GM19025 (cell line): ENCODE measurements at regions not wholly inside any gene's neighbourhood (a gene's known extent, or its start where the extent isn't known, plus 50 kb on each side); places are given as distances from the start of the nearest gene placed in this dataset.
"Not testable (repeated sequence)": the region's sequence is repeated elsewhere in the genome, so short reads cannot be mapped to it uniquely, and the experiment has no call there.

Experiments
- ATAC-seq: cut with Tn5 transposase; IDR thresholded peaks from one replicate; pipeline ENCODE4 v1.9.1; 2021; ENCODE audit warnings: mild to moderate bottlenecking, low read depth, moderate library complexity; ENCODE audit not compliant: unreplicated experiment

DNA sequence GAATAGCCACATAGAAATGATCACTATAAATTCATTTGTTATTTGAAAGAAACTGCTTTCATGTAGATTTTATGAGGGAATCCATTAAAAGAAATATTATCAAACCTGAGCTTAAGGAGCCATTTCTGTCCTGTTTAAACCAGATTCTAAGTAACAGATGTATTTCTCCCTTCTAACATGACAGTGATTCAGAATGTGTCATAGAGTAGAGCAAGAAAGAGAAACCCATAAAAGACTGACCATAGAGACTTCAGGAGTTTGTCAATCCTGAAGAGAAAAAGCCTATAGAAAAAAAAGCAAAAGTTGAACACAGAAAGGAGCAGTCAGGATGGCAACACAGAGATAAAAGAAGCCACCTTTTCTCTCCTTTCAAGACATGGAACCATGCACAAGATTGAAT lies 390.6 kb downstream of the PRIM2 start:
- not testable (repeated sequence) for ATAC-seq

DNA sequence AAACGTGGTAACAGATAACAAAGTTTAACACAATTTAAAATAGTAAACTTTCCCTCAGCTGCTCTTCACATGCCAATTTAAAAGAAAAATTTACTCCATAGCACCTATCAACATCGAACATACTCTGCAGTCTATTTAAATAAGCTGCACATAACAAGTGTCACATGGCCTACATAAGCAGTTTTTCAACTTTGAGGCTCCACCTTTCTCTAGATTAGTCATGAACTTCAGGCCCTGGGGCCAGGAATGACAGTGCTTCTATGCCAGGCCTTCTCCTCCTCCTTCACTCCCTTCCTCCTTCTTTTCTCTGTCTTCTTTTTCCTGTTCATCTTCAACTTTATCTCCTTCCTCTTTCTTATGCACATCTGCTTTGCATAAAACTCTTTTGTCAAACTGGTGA lies 405.1 kb downstream of the PRIM2 start:
- not testable (repeated sequence) for ATAC-seq

DNA sequence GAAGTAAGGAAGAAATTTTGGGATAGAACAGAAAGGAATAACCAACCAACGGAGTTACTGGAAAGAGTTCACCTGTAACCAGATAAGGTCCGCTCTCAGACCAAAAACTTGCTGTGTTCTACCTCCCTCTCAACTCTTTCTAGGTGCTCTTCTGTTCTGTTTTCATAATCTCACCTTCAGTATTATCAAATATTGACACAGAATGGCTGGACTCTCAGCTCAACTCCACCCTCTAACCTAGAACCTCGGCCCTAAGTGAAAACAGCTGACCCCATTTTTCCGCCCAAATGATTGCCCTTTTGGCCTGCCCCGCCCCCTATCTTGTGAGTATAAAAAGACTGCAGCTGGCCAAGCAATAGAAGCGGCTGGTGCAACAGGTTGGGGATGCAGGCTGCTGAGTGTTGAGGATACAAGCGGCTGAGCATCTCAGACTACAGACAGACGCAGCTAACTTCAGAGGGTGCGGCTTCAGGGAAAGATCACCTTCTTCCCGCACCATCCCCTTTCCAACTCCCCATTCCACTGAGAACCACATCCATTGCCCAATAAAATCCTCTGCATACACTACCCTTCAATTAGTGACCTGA lies 406.5 kb downstream of the PRIM2 start:
- not testable (repeated sequence) for ATAC-seq

DNA sequence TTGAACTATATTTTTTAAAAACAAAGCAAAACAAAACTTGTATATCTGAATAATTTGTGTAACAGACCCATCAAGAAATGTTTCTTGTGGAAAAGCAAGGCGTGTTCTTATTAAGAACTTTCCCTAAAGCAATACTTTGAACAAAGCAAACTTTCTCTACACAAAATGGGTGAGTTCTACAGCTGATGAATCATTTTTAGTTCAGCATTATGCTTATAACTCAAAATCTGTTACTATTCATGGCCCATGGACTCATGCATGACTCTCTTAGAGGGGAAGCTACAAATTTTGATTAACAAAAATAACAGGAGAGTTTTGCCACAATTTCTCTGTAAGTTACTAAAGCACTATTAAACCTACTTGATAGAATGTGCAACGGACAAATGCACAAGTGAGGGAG lies 412.0 kb downstream of the PRIM2 start:
- not testable (repeated sequence) for ATAC-seq

DNA sequence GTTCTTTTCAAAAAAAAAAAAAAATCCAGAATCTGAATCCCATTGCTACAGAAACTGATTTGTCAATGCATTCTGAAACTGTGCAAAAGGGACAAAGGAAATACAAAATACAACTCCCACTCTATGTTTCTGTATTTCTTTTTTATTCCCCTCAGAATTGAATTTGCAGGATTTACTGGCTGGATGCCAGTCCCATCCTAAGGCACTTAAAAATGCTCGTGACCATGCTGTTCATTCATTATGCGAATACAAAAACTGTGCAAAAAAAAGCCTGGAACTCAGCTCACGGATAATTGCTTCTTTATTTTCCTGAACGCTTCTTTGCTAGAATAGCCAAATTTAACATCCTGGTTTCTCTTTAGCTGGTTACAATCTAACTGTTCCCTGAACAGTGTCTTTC lies 413.3 kb downstream of the PRIM2 start:
- ATAC-seq = not testable (repeated sequence)

DNA sequence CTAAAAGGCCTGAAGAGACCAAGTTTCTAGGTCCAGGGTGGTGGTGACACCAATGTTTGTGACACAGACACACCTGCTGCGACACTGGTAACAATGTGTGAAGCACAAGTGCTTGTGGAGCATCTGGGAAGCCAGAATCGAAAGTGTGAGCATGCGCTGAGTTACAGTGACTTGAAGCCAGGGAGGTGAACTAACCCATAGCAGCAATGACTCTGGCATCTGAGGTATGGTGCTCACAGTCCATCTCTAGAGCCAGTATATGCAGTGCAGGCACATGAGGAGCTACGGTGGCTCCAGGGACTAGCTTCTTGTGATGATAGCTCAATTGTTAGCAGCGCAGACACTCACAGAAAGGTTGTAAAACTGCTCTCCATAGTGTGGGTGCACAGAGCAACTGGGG lies 430.3 kb downstream of the PRIM2 start:
- not testable (repeated sequence) for ATAC-seq

DNA sequence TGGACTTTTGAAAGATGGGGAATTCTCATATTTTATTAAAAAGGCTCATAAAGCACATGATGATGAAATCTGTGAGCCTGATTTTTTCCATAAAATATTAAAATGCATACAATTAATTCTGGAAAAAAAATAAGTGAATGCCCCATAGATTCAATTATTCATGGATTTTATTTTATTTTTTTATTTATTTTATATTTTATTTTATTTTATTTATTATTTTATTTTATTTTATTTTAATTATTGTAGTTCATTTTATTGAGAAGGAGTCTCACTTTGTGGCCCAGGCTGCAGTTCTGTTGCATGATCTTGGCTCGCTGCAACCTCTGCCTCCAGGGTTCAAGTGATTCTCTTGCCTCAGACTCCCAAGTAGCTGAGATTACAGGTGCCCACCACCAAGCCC lies 442.4 kb downstream of the PRIM2 start:
- not testable (repeated sequence) for ATAC-seq

DNA sequence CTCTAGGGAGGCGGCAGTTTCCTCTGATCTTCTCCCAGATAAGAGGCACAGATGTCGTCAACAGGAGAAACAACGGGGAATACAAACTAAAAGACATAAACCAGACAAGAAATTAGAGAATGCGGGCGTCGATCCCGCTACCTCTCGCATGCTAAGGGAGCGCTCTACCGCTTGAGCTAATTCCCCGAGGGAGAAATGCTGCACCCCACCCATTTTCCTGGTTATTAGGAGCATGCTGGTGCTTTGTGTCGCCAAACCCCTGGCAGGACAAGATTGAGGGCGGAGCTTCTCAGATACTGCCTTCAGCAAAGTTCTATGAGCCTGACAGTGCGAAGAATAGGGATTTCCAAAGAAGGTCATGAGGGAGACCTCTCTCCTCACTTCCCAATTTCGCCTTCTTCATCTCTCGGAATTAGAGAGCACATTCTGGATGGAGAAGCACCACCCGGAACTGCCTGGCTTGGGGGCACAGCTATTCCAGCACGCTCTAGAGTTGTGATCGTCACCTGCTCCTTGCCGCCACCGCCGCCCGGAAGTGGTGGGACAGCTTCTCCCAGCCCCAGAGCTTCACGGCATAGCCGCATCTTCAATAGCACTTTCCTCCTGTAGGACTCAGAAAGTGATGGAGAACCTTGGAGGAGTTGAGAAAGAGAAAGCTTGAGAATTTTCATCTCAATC lies 475.4 kb downstream of the PRIM2 start:
- not testable (repeated sequence) for ATAC-seq

DNA sequence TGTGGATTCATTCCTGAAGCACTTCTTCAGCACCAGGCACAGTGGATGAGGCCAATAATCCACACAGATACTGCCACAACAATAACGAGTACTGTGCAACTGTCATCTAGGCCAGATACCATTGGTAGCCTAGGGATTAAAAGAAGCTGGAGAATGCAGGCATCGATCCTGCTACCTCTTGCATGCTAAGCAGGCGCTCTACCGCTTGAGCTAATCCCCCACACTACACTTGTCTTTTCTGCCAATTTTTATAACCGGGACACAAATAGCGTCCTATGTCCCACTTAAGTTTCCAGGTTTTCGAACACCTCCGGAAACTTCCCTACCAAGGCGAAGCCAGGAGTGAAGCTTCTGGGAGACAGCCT lies 475.9 kb downstream of the PRIM2 start:
- ATAC-seq = not testable (repeated sequence)

DNA sequence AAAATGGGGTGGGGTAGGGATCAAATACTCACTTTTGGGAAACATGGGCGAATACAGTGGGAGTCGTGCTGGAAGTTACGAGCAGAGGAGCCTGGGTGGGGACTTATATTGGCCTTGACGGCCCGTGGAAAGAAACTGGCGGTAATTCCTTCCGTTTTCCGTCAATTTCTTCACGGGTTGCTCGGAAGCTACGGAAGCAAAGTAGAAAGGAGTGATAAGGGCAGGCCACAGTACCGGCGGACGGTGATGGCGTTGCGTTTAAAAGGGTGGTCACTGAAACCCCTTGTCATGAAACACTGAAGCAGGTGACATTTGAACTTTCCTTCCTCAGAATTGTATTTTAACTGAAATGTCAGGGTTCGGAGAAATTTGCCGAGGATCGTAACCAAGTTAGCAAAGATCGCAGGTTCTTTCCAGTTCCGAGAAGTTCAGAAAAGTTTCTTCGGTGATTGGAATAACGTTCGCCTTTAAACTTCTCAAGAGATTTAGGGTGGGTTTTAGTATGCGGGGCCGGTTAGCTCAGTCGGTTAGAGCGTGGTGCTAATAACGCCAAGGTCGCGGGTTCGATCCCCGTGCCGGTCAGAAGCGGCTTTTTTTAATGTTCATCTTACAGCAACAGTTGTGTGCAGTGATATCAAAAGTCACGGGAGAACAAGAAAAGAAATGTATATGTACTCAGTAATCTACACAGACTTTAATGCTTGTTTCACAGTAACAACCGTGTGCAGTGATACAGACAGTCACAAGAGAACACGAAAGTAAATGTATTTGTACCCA lies 482.5 kb downstream of the PRIM2 start:
- ATAC-seq = not testable (repeated sequence)

DNA sequence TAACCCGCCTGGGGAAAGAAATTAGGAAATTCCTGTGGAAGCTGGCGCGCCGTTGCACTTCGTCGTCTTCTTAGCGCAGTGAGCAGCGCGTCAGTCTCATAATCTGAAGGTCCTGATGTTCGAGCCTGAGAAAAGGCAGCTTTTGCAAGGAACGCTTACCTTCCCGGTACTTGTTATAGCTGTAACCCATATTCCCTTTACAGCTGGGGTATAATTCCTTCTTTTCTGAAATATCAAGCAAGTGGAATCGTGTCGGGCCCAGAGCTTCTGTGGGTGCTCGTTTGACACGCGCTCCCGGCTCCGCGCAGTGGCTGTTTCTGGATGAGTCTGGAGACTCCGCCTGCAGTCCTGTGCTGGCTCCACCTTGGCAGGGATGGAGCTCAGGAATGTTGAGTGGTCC lies 491.2 kb downstream of the PRIM2 start:
- ATAC-seq = not testable (repeated sequence)

DNA sequence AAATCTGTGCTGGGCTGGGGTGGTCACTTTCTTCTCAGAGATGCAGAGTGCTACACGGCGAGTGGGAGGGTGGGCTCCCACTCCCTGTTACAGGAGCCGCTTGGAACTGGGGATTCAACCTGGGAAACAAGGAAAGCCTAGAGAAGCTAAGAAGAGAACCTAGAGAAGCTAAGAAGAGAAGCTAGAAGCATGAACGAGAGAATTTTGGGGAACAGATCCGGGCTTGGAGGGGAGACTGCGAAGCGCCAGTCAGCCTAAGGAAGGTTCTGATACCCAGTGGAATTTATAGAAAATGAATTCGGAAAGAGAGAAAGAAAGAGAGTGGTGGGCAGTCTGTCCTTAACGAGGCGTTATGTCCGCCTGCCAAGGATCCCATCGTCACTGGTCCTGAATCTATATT lies 492.0 kb downstream of the PRIM2 start:
- not testable (repeated sequence) for ATAC-seq

DNA sequence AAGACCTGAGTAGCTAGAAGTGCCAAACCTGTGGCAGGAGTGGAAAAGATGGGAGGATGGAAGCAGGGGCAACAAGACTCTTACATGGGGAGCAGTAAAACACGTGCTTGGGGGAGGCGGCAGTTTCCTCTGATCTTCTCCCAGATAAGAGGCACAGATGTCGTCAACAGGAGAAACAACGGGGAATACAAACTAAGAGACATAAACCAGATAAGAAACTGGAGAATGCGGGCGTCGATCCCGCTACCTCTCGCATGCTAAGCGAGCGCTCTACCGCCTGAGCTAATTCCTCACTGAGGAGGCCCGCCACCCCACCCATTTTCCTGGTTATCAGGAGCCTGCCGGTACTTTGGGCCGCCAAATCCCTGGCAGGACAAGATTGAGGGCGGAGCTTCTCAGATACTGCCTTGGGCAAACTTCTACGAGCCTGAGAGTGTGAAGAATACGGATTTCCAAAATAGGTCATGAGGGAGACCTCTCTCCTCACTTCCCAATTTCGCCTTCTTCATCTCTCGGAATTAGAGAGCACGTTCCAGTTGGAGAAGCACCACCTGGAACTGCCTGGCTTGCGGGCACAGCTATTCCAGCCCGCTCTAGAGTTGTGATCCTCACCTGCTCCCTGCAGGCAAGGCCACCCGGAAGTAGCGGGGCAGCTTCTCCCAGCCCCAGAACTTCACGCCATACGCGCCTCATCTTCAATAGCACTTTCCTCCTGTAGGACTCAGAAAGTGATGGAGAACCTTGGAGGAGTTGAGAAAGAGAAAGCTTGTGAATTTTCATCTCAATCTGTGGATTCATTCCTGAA lies 496.0 kb downstream of the PRIM2 start:
- ATAC-seq = not testable (repeated sequence)

DNA sequence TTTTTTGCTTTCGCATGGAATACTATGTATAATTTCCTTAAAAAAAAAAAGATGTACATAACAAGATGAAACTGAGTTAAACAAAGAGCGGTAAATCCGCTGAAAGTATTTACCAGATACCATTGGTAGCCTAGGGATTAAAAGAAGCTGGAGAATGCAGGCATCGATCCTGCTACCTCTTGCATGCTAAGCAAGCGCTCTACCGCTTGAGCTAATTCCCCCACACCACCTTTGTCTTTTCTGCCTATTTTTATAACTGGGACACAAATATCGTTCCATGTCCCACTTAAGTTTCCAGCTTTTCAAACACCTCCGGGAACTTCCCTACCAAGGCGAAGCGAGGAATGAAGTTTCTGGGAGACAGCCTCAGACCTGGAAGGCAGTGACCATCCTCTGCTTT lies 498.4 kb downstream of the PRIM2 start:
- not testable (repeated sequence) for ATAC-seq

DNA sequence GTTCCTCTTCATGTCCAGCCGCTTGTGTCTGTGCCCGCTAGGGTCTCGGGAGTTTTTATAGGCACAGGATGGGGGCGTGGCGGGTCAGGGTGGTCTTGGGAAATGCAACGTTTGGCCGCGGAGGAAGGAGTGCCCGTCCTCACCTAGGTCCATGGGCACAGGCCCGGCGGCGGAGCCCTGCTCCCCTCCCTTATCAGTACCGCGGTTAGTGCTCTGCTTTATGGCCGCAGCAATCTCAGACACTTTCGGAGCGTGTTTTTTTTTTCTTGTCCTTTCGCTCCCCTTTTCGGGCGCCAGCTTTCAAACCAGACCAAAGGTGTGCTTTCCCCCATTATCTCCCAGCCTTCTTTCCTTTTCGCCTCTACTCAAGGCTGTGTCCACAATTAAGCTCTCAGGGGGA lies 503.9 kb downstream of the PRIM2 start:
- ATAC-seq = not testable (repeated sequence)

DNA sequence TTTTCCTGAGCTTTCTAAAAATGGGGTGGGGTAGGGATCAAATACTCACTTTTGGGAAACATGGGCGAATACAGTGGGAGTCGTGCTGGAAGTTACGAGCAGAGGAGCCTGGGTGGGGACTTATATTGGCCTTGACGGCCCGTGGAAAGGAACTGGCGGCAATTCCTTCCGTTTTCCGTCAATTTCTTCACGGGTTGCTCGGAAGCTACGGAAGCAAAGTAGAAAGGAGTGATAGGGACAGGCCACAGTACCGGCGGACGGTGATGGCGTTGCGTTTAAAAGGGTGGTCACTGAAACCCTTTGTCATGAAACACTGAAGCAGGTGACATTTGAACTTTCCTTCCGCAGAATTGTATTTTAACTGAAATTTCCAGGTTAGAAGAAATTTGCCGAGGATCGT lies 505.0 kb downstream of the PRIM2 start:
- ATAC-seq = not testable (repeated sequence)

DNA sequence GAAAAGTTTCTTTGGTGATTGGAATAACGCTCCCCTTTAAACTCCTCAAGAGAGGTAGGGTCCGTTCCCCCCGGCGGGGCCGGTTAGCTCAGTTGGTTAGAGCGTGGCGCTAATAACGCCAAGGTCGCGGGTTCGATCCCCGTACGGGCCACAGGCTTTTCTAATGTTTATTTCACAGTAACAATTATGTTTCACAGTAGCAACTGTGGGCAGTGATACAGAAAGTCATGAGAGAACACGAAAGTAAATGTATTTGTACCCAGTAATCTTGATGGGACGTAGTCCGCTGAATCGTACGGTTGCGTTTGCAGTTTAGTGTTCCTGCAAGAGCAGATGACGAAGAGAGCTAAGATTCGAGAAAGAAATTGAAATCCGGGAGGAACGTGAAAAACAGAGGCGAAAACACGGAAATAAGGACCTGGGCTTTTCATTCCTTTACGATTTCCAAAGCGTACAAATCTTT lies 505.5 kb downstream of the PRIM2 start:
- no peak for ATAC-seq

DNA sequence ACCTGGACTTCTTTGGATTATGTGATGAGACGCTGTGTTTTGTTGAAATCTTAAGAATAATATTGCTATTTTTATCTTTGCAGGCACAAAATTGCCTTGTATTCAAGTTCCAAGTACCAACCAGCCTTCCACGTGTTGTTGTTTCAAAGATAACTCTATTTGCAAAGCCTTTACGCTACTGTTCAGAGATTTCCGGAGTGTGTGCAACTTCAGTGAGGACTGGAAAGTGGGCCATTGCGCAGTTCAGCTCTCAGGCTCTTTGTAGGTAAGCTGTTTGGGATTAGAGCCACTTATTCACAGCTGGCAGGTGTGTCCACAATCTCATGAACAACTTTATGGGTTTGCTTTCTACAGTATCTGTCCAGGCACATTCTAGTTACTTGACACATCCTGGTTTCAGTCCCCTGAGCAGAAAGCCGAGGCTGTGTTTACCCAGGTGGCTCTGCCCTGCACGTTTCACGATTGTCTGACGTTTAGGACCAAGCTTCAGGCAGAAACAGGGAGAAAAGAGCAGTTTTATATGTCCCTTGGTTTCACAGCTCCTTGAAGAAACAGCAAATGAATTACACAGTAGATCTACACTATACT lies 520.3 kb downstream of the PRIM2 start:
- not testable (repeated sequence) for ATAC-seq

DNA sequence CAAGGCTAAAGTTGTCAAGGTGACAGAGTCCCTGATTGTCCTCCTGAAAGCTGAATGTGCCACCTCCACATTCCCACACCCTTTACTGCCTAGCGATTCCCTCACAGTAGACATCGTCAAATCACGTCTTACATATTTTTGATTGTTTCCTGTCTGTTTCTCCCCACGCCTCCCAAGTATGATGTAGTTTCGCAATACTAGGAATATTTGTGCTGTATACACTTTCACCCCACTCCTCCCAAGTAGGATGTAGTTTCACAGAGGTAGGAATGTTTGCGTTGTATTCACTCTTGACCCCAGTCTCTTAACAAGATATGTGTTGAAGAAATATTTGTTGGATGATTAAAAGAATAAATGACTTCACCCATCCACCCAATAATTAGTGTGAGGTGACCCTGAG lies 524.1 kb downstream of the PRIM2 start:
- ATAC-seq = not testable (repeated sequence)

DNA sequence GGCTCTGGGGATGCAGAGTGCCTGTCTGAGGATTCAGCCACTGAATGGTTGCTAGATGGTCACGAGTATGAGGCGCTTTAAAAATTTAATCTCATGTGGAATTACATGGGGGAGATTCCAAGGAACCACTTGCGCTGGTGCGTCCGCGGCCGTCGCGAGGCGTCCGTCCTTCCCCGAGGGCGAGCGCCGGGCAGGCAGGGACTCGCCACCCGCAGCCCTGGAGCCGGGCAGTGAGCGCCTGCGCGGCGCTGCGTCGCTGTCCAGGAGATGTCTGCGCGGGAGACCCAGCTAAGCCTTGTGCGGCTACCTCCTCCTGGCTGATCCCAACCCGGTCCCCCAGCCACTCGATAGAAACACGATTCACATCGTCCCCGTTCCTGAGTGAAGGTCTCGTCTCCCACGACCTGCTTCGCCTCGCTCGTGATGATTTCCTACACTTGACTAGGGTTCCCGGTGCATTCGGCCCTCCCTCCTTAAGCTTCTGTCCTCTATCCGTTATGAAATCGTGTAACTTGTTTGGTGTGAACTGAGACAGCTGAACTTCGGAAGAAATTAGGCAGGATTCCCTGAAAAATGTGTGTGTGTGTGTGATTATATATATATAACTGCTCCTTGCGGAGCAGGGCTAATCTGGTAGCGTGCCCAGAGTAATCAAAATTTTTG lies 536.4 kb downstream of the PRIM2 start:
- not testable (repeated sequence) for ATAC-seq
